ENCODE measurements at regions not wholly inside any gene's neighbourhood (a gene's known extent, or its start where the extent isn't known, plus 50 kb on each side); places are given as distances from the start of the nearest gene placed in this dataset.

- no peak for TF ChIP-seq ZNF384 (IDR thresholded peaks at IDR 0.05)
- no peak for TF ChIP-seq LEF1 (IDR thresholded peaks at IDR 0.05; ENCODE audit: borderline replicate concordance)
- TF ChIP-seq FOXK2 (IDR thresholded peaks at IDR 0.05) = no peak
- no peak for TF ChIP-seq NFRKB (IDR thresholded peaks at IDR 0.05)
- no peak for TF ChIP-seq PKNOX1 (IDR thresholded peaks at IDR 0.05)
- no peak for TF ChIP-seq BHLHE40 (IDR thresholded peaks at IDR 0.05; ENCODE audit: borderline replicate concordance)
- no peak for TF ChIP-seq FOXM1 (IDR thresholded peaks at IDR 0.05; ENCODE audit: borderline replicate concordance)
These were observed 190.9 kb upstream of the COPS8 start for GRCh38 chr2:236894791-236895190.

All from HEK293T (cell line).